Stomach (tissue), 4 donors: ENCODE measurements at regions not wholly inside any gene's neighbourhood (a gene's known extent, or its start where the extent isn't known, plus 50 kb on each side); places are given as distances from the start of the nearest gene placed in this dataset.

ENCODE experiments used
- EP300 ChIP-seq: sonication (generic); formaldehyde crosslinking; IDR thresholded peaks from one replicate; pipeline ENCODE4 v1.6.1; 2017; ENCODE audit warnings: antibody characterized with exemption
- POLR2A ChIP-seq, 4 donors: fragments of 450-650 bp; IDR thresholded peaks; one replicate each; pipeline ENCODE4 v1.6.1; 2016; ENCODE audit warnings: antibody characterized with exemption in 4 of 4, control low read depth in 2 of 4, mild to moderate bottlenecking in 1 of 4, moderate library complexity in 1 of 4
- POLR2AphosphoS5 ChIP-seq, 3 donors: sonication (generic); formaldehyde crosslinking; IDR thresholded peaks; one replicate each; pipeline ENCODE4 v1.6.1; 2016; ENCODE audit warnings: antibody characterized with exemption in 3 of 3
- TF ChIP-seq, protein P1 (sequence below), 7 experiments: fragments of 450-650 bp in 4 of 7; fragments of 200-600 bp in 3 of 7; sonication (generic) in 3 of 7; IDR thresholded peaks; one replicate each; pipeline ENCODE4 v1.5.1; 2016 to 2019; ENCODE audit warnings: antibody characterized with exemption in 7 of 7, control low read depth in 2 of 7, mild to moderate bottlenecking in 1 of 7

DNA sequence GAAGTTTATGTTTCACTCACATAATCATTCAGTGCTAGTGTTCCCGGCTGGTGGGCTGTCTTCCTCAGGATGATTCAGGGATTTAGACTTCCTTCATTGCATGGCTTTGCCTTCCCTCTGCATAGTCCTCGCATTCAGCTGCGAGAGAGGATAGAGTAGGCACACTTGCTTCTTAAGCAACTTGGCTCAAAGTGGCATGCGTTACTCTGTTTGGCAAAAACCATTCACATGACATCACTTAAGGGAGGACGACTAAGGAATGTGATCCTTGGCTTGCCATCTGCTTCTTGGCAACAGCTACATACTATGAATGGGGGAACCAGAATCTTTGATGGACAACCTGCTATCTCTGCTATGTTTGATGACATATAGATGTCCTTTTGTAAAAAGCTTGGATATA is 359.3 kb downstream of the TDRD3 start:
- TF ChIP-seq, protein P1, sequence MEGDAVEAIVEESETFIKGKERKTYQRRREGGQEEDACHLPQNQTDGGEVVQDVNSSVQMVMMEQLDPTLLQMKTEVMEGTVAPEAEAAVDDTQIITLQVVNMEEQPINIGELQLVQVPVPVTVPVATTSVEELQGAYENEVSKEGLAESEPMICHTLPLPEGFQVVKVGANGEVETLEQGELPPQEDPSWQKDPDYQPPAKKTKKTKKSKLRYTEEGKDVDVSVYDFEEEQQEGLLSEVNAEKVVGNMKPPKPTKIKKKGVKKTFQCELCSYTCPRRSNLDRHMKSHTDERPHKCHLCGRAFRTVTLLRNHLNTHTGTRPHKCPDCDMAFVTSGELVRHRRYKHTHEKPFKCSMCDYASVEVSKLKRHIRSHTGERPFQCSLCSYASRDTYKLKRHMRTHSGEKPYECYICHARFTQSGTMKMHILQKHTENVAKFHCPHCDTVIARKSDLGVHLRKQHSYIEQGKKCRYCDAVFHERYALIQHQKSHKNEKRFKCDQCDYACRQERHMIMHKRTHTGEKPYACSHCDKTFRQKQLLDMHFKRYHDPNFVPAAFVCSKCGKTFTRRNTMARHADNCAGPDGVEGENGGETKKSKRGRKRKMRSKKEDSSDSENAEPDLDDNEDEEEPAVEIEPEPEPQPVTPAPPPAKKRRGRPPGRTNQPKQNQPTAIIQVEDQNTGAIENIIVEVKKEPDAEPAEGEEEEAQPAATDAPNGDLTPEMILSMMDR (IDR thresholded peaks at IDR 0.05): no peak
- no peak for TF ChIP-seq POLR2AphosphoS5 (IDR thresholded peaks at IDR 0.05)
- no peak for TF ChIP-seq EP300
- no peak for TF ChIP-seq POLR2A (IDR thresholded peaks at IDR 0.05)
